CD4-positive, CD25-positive, alpha-beta regulatory T cell (primary cell): ENCODE measurements at regions not wholly inside any gene's neighbourhood (a gene's known extent, or its start where the extent isn't known, plus 50 kb on each side); places are given as distances from the start of the nearest gene placed in this dataset.

ENCODE experiments used
- ATAC-seq, 2 donors: fragments of 150-1000 bp; cut with Tn5 transposase; one replicate each; pipeline ENCODE4 v1.10.0; 2021; ENCODE audit warnings: low read depth in 2 of 2, moderate number of reproducible peaks in 2 of 2, moderate library complexity in 1 of 2
- DNase-seq, 3 donors: peaks; one replicate each; pipeline versions ENCODE4 v3.0.0 to v3.0.0-alpha.2; 2012 to 2022; ENCODE audit warnings: mixed read lengths in 1 of 3
- H3K27ac ChIP-seq: one replicate; pipeline ENCODE4 v1.7.0; 2013; ENCODE audit warnings: mild to moderate bottlenecking, low read length; ENCODE audit not compliant: insufficient read depth, poor library complexity, severe bottlenecking
- H3K27me3 ChIP-seq: one replicate; pipeline ENCODE4 v1.7.0; 2013; ENCODE audit warnings: low read length; ENCODE audit not compliant: control insufficient read depth, insufficient read depth
- H3K36me3 ChIP-seq: one replicate; pipeline ENCODE4 v1.7.0; 2013; ENCODE audit warnings: mild to moderate bottlenecking, low read length, moderate library complexity; ENCODE audit not compliant: control insufficient read depth, insufficient read depth
- H3K4me1 ChIP-seq: 2 replicates; pipeline ENCODE4 v1.7.0; 2013; ENCODE audit warnings: mild to moderate bottlenecking, low read length; ENCODE audit not compliant: insufficient read depth, control insufficient read depth, poor library complexity, severe bottlenecking
- H3K4me3 ChIP-seq: one replicate; pipeline ENCODE4 v1.7.0; 2013; ENCODE audit warnings: low read depth, mild to moderate bottlenecking, low read length, moderate library complexity
- H3K9me3 ChIP-seq, 2 experiments: 1 replicate in 1 of 2; 2 replicates in 1 of 2; pipeline ENCODE4 v1.7.0; 2013; ENCODE audit warnings: low read length in 2 of 2, mild to moderate bottlenecking in 1 of 2, moderate library complexity in 1 of 2; ENCODE audit not compliant: control insufficient read depth in 2 of 2
- H3K27ac Mint-ChIP-seq, 3 donors: one replicate each; pipeline ENCODE4 v1.8.0; 2020 to 2022; ENCODE audit warnings: mild to moderate bottlenecking in 3 of 3, mixed read lengths in 3 of 3, moderate library complexity in 2 of 3
- H3K27me3 Mint-ChIP-seq: one replicate; pipeline ENCODE4 v1.8.0; 2022; ENCODE audit warnings: mild to moderate bottlenecking, mixed read lengths
- H3K36me3 Mint-ChIP-seq: one replicate; pipeline ENCODE4 v1.8.0; 2020; ENCODE audit warnings: mixed read lengths
- H3K4me1 Mint-ChIP-seq, 4 donors: one replicate each; pipeline ENCODE4 v1.8.0; 2020 to 2022; ENCODE audit warnings: mixed read lengths in 4 of 4, mild to moderate bottlenecking in 1 of 4
- H3K4me3 Mint-ChIP-seq, 4 donors: one replicate each; pipeline ENCODE4 v1.8.0; 2020 to 2022; ENCODE audit warnings: mild to moderate bottlenecking in 4 of 4, mixed read lengths in 4 of 4, moderate library complexity in 3 of 4
- H3K9me3 Mint-ChIP-seq, 7 donors: one replicate each; pipeline ENCODE4 v1.8.0; 2020 to 2022; ENCODE audit warnings: mixed read lengths in 7 of 7, mild to moderate bottlenecking in 3 of 7, moderate library complexity in 2 of 7

DNA sequence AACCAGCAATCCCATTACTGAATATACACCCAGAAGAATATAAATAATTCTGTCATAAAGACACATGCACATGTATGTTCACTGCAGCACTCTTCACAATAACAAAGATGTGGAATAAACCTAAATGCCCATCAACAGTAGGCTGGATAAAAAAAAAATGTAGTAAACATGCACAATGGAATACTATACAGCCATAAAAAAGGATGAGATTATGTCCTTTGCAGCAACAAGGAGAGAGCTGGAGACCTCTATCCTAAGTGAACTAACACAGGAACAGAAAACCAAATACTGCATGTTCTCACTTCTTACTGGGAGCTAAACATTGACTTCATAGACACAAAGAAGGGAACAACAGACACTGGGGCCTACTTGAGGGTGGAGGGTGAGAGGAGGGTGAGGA, 2067.7 kb downstream of the ARAP2 start:
- peaks cover 0 to 40% (median 5%) of the 10 kb centered on the region in 7 donors for H3K9me3 Mint-ChIP-seq
- no peak overlapping the region for H3K4me3 Mint-ChIP-seq
- no peak overlapping the region for H3K27ac Mint-ChIP-seq
- no peaks in the 10 kb centered on the region for H3K27me3 Mint-ChIP-seq
- H3K9me3 ChIP-seq, result no peaks in the 10 kb centered on the region
- no peaks in the 10 kb centered on the region for H3K4me1 Mint-ChIP-seq
- H3K36me3 ChIP-seq, result no peaks in the 10 kb centered on the region
- no peak for ATAC-seq
- H3K27ac ChIP-seq, result no peak overlapping the region
- no peaks in the 10 kb centered on the region for H3K27me3 ChIP-seq
- no peaks in the 10 kb centered on the region for H3K4me1 ChIP-seq
- no peak overlapping the region for H3K4me3 ChIP-seq
- no peak for DNase-seq
- no peaks in the 10 kb centered on the region for H3K36me3 Mint-ChIP-seq

DNA sequence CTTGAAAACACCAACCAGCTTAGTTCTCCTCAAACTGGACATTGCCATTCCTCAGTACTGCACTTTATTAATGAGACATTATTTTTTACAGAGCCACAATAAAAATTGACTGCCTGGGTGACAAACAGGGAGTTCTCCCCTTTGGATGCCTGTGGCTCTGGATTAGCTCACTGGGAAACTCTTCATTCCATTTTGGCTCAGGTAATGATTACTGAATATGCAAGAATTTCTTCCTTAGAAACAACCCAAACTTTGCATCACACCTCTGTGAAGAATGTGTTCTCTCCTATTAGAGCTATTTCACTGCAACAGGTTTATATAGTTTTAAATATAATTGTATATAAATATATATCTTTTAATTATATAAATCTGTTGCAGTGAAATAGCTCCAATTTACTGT, 2065.8 kb downstream of the ARAP2 start:
- Histone ChIP-seq H3K4me3 (no peak overlapping the region), H3K27me3 (no peaks in the 10 kb centered on the region), H3K9me3 (no peaks in the 10 kb centered on the region), H3K36me3 (no peaks in the 10 kb centered on the region), H3K27ac (no peak overlapping the region), H3K4me1 (no peaks in the 10 kb centered on the region)
- no peak overlapping the region for H3K27ac Mint-ChIP-seq
- DNase-seq (no peak), ATAC-seq (no peak)
- no peak overlapping the region for H3K4me3 Mint-ChIP-seq
- H3K4me1 Mint-ChIP-seq, result no peaks in the 10 kb centered on the region
- H3K36me3 Mint-ChIP-seq, result no peaks in the 10 kb centered on the region
- no peaks in the 10 kb centered on the region for H3K27me3 Mint-ChIP-seq
- H3K9me3 Mint-ChIP-seq, result peaks cover 2 to 44% (median 7%) of the 10 kb centered on the region in 7 donors

DNA sequence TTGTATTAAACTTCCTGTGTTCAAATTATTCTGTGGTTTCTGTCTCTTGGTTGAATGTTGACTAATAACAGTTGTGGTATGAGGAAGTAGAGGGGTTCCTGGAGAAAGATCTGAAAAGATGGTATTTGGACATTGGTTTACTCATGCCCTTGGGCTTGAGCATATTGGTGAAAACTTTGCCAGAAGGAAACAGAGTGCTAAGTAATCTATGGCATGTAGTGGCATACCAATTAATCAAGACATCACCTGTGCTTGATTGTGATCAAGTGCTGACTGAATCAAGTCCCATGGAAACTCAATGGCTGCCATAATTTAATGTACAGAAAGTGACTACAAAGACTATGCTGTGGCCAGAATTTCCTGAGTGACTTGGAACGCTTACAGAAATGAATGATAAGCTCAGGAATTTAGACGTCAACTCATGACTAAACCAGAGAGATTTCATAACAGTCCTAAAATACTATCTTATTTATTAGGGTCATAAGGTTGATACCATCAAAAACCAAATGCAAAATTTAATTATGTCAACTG, 2062.9 kb downstream of the ARAP2 start:
- no peak for ATAC-seq
- Histone ChIP-seq H3K4me1 (no peaks in the 10 kb centered on the region), H3K27me3 (no peaks in the 10 kb centered on the region), H3K36me3 (no peaks in the 10 kb centered on the region), H3K4me3 (no peak overlapping the region), H3K9me3 (no peaks in the 10 kb centered on the region), H3K27ac (no peak overlapping the region)
- Mint-ChIP-seq H3K36me3 (no peaks in the 10 kb centered on the region), H3K4me3 (no peak overlapping the region), H3K27me3 (no peaks in the 10 kb centered on the region), H3K4me1 (no peaks in the 10 kb centered on the region), H3K27ac (no peak overlapping the region), H3K9me3 (peaks cover 2 to 30% (median 8%) of the 10 kb centered on the region in 7 donors)
- DNase-seq, result no peak

- no peak overlapping the region for H3K4me3 Mint-ChIP-seq
- H3K27me3 Mint-ChIP-seq, result no peaks in the 10 kb centered on the region
- H3K9me3 ChIP-seq, result no peaks in the 10 kb centered on the region
- no peak overlapping the region for H3K27ac ChIP-seq
- no peak for DNase-seq
- no peaks in the 10 kb centered on the region for H3K36me3 Mint-ChIP-seq
- ATAC-seq, result no peak
- no peaks in the 10 kb centered on the region for H3K4me1 ChIP-seq
- no peak overlapping the region for H3K27ac Mint-ChIP-seq
- H3K27me3 ChIP-seq, result no peaks in the 10 kb centered on the region
- H3K4me1 Mint-ChIP-seq, result no peaks in the 10 kb centered on the region
- H3K4me3 ChIP-seq, result no peak overlapping the region
- H3K36me3 ChIP-seq, result no peaks in the 10 kb centered on the region
- H3K9me3 Mint-ChIP-seq, result peaks cover 2 to 30% (median 8%) of the 10 kb centered on the region in 7 donors
Observed at GRCh38 chr4:34181891-34182290, 2062.4 kb downstream of the ARAP2 start.

DNA sequence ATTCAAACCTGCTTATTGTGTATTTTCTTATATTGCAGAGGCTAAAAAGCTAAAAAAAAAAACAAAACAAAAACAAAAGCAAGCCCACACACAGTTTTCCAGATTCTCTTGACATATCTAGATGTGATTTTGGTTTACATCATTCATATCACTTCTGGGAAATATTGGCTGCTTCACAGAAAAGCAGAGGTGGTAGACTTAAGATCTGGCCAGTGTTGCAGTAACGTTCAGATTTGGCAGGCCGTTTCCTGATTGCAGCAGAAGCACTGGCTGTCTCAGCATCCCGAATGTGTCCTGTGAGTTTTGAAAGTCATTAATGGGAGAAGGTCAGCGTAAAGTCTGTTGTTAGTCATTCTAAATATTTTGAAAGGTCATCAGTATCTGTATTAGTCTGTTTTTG, 2062.0 kb downstream of the ARAP2 start:
- Mint-ChIP-seq H3K27ac (no peak overlapping the region), H3K9me3 (peaks cover 2 to 30% (median 8%) of the 10 kb centered on the region in 7 donors), H3K27me3 (no peaks in the 10 kb centered on the region), H3K4me1 (no peaks in the 10 kb centered on the region), H3K36me3 (no peaks in the 10 kb centered on the region), H3K4me3 (no peak overlapping the region)
- DNase-seq (no peak), ATAC-seq (no peak)
- no peaks in the 10 kb centered on the region for H3K27me3 ChIP-seq
- no peaks in the 10 kb centered on the region for H3K9me3 ChIP-seq
- no peaks in the 10 kb centered on the region for H3K36me3 ChIP-seq
- no peaks in the 10 kb centered on the region for H3K4me1 ChIP-seq
- H3K4me3 ChIP-seq, result no peak overlapping the region
- H3K27ac ChIP-seq, result no peak overlapping the region

GRCh38 chr4:34183926-34184325, 2060.4 kb downstream of the ARAP2 start:
- DNase-seq (no peak), ATAC-seq (no peak)
- Mint-ChIP-seq H3K4me1 (no peaks in the 10 kb centered on the region), H3K9me3 (peaks cover 2 to 29% (median 10%) of the 10 kb centered on the region in 7 donors), H3K27me3 (no peaks in the 10 kb centered on the region), H3K36me3 (no peaks in the 10 kb centered on the region), H3K4me3 (no peak overlapping the region), H3K27ac (no peak overlapping the region)
- Histone ChIP-seq H3K36me3 (no peaks in the 10 kb centered on the region), H3K27me3 (no peaks in the 10 kb centered on the region), H3K27ac (no peak overlapping the region), H3K4me3 (no peak overlapping the region), H3K4me1 (no peaks in the 10 kb centered on the region), H3K9me3 (no peaks in the 10 kb centered on the region)

DNA sequence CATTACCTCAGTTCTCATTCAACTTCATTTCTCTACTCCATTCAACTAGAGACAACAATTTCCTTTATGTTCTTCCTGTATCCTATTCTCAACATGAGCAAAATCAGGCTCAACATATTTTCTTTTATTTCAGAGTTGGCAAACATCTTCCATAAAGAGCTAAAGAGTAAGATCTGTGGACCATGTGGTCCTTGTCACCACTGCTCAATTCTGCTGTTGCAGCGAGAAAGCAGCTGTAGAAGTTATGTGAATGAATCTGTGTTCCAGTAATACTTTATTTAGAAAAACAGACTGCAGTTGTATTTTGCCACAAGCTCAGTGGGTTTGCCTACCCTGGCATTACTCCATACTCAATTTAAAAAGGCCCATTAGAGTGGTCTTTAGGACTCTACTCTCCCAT, 2057.3 kb downstream of the ARAP2 start:
- no peak overlapping the region for H3K27ac Mint-ChIP-seq
- no peaks in the 10 kb centered on the region for H3K4me1 Mint-ChIP-seq

GRCh38 chr4:34191443-34191842, 2052.9 kb downstream of the ARAP2 start:
- Histone ChIP-seq H3K27me3 (no peaks in the 10 kb centered on the region), H3K4me3 (no peak overlapping the region), H3K27ac (no peak overlapping the region), H3K36me3 (no peaks in the 10 kb centered on the region), H3K9me3 (no peaks in the 10 kb centered on the region), H3K4me1 (no peaks in the 10 kb centered on the region)
- H3K4me1 Mint-ChIP-seq, result no peaks in the 10 kb centered on the region
- DNase-seq, result no peak
- H3K4me3 Mint-ChIP-seq, result no peak overlapping the region
- H3K27me3 Mint-ChIP-seq, result no peaks in the 10 kb centered on the region
- H3K9me3 Mint-ChIP-seq, result peaks cover 0 to 13% (median 5%) of the 10 kb centered on the region in 7 donors
- no peak for ATAC-seq
- no peak overlapping the region for H3K27ac Mint-ChIP-seq
- no peaks in the 10 kb centered on the region for H3K36me3 Mint-ChIP-seq

More for the DNA sequence above, 2057.3 kb downstream of the ARAP2 start:
- H3K27ac ChIP-seq, result no peak overlapping the region
- DNase-seq, result no peak
- H3K36me3 ChIP-seq, result no peaks in the 10 kb centered on the region
- no peaks in the 10 kb centered on the region for H3K36me3 Mint-ChIP-seq
- peaks cover 2 to 20% (median 10%) of the 10 kb centered on the region in 7 donors for H3K9me3 Mint-ChIP-seq
- no peak overlapping the region for H3K4me3 ChIP-seq
- H3K27me3 Mint-ChIP-seq, result no peaks in the 10 kb centered on the region
- H3K9me3 ChIP-seq, result no peaks in the 10 kb centered on the region
- H3K4me1 ChIP-seq, result no peaks in the 10 kb centered on the region
- no peaks in the 10 kb centered on the region for H3K27me3 ChIP-seq
- no peak overlapping the region for H3K4me3 Mint-ChIP-seq
- ATAC-seq, result no peak
